GM21528 (cell line): ENCODE measurements at regions not wholly inside any gene's neighbourhood (a gene's known extent, or its start where the extent isn't known, plus 50 kb on each side); places are given as distances from the start of the nearest gene placed in this dataset.

Source experiments
- ATAC-seq: cut with Tn5 transposase; IDR thresholded peaks from one replicate; pipeline ENCODE4 v1.9.1; 2021; ENCODE audit warnings: mild to moderate bottlenecking, moderate library complexity; ENCODE audit not compliant: unreplicated experiment, low FRiP score

DNA sequence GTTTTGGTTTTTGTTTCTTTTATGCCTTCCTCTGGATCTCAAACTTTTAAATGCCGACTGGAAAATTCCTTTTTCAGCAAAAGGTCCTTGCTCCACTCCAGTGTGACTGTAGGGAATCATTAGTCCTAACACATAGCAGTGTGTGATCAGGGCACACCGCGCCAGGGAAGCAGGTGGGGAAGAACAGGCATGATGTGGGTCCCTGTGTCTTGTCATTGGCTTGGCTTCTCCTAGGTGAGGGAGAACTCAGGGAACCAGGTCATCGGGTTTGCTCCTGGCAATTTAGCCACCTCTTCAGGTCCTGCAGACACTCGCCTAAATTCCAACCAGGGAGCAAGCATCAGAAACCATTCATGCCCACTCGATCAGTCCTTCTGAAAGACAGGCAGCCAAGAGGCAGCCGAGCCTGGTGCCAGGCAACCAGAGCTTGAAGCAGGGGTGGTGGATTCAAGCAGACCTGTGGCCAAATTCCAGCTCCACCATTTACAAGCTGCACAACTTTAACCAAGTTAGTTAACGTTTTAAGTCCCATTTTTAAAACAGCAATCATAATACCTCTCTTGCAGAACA lies 514.2 kb downstream of the BNC2 start:
- no peak for ATAC-seq

DNA sequence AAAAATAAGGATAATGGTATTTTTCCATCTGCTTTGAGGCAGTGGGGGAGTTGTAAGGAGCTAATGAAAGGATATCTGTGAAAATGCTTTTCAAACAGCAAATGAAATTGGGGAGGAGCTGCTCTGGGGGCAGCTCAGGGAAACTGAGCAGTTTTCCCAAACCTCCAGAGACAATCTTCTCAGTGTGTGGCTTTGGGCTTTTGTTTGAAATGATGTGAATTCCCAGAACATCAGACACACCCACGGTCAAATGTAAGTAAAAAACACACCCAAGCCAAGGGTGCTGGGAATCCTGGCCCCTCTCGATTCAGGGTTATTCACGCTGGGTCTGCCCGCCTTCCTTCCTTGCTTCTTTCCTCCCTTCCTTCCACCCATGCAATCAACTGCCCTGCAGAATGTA lies 512.6 kb downstream of the BNC2 start:
- ATAC-seq: no peak

DNA sequence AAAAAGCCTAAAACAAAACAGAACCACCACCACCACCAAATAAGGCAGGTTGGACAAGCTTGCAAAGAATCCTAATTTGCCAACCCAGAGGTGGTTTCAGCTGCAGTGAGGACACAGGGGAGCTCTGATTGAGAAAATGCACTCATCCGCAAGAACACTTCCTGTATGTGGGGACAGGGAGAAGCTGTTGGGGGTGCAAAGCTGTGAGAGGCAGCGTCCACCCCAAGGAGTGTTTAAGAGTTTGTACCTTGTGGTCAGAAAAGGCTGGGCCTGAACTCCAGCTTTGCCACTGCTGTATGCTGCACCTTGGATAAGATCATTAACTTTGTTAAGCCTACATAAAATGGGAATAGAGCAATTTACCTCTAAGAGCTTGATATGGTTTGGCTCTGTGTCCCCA lies 511.7 kb downstream of the BNC2 start:
- ATAC-seq: no peak
